GM12865 (cell line): ENCODE measurements at regions not wholly inside any gene's neighbourhood (a gene's known extent, or its start where the extent isn't known, plus 50 kb on each side); places are given as distances from the start of the nearest gene placed in this dataset.

Source experiments
- DNase-seq: peaks from one replicate; pipeline ENCODE4 v3.0.0; 2010; ENCODE audit warnings: low read depth
- H3K4me3 ChIP-seq: 2 replicates; pipeline ENCODE4 v1.5.1; 2011; ENCODE audit warnings: mild to moderate bottlenecking, low read depth, low read length, control low read depth
- TF ChIP-seq, protein P1 (sequence below): IDR thresholded peaks from 2 replicates; pipeline ENCODE4 v1.5.1; 2011; ENCODE audit warnings: low read length, control low read depth, low read depth, inconsistent platforms; ENCODE audit not compliant: insufficient read depth; ENCODE audit errors: missing control alignments

DNA sequence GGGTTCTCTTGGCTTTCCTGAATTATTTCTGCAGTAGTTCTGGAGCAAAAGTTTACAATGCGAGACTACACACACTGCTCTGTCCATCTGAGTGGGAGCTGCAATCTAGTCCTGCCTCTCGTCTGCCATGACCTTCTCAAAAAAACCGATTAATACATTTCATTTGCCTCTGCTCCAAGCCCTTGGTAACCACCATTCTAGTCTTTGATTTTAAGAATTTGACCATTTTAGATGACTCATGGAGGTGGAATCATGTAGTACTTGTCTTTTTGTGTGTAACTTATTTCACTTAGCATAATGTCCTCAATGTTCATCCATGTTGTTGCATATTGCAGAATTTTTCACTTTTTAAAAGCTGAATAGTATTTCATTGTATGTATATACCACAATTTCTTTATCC is 356.9 kb downstream of the SV2B start:
- no peak overlapping the region for H3K4me3 ChIP-seq
- DNase-seq = no peak
- TF ChIP-seq, protein P1, sequence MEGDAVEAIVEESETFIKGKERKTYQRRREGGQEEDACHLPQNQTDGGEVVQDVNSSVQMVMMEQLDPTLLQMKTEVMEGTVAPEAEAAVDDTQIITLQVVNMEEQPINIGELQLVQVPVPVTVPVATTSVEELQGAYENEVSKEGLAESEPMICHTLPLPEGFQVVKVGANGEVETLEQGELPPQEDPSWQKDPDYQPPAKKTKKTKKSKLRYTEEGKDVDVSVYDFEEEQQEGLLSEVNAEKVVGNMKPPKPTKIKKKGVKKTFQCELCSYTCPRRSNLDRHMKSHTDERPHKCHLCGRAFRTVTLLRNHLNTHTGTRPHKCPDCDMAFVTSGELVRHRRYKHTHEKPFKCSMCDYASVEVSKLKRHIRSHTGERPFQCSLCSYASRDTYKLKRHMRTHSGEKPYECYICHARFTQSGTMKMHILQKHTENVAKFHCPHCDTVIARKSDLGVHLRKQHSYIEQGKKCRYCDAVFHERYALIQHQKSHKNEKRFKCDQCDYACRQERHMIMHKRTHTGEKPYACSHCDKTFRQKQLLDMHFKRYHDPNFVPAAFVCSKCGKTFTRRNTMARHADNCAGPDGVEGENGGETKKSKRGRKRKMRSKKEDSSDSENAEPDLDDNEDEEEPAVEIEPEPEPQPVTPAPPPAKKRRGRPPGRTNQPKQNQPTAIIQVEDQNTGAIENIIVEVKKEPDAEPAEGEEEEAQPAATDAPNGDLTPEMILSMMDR = no peak

DNA sequence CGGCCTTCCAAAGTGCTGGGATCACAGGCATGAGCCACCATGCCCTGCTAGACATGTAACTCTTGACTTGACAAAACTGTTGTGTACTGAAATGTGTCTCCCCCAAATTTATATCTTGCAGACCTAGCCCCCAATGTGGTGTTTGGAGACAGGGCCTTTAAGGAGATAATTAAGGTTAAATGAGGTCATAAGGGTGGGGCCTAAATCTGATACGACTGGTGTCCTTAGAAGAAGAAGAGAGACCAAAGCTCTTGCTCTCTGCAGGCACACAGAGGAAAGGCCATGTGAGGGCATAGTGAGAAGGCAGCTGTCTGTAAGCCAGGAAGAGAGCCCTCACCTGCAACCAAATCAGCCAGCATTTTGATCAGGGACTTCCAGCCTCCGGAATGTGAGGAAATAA is 361.3 kb downstream of the SV2B start:
- TF ChIP-seq, protein P1 = no peak
- H3K4me3 ChIP-seq = no peak overlapping the region
- no peak for DNase-seq

DNA sequence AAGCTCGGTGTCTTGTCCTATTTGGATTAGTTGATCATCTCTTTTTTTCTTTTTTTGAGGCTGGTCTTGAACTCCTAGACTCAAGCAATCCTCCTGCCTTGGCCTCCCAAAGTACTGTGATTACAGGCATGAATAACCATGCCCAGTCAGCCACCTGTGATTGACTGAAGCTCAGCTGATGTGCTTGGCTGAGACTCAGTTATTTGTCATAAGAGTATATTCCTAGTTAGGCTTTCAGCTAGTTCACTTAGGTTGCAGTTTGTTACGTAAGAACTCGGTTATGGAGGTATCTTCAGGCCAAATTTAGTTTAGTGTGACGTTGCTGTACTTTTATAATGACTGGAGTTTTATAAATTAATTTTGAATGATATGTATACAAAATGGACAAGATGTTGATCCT is 365.0 kb downstream of the SV2B start:
- TF ChIP-seq, protein P1 = no peak
- H3K4me3 ChIP-seq = no peak overlapping the region
- no peak for DNase-seq

DNA sequence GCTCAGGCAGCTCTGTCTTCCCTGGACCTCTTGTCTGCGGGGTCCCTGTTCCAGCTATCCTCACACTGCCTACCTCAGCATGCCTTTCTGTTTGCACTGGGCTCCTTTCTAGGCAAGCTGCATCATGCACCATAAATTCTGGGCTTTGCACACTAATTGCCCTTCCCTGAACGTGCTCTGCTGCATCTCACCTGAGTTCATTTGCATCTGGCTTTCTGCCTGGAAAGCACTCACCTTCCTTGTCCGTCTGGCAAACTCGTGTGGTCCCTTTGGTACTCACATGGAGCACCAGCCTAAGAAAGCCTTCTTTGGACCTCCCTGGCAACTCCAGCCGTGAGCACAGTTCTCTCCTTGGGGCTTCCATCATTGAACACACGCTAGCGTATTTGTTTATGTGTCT is 365.6 kb downstream of the SV2B start:
- no peak for DNase-seq
- TF ChIP-seq, protein P1 = no peak
- no peak overlapping the region for H3K4me3 ChIP-seq

DNA sequence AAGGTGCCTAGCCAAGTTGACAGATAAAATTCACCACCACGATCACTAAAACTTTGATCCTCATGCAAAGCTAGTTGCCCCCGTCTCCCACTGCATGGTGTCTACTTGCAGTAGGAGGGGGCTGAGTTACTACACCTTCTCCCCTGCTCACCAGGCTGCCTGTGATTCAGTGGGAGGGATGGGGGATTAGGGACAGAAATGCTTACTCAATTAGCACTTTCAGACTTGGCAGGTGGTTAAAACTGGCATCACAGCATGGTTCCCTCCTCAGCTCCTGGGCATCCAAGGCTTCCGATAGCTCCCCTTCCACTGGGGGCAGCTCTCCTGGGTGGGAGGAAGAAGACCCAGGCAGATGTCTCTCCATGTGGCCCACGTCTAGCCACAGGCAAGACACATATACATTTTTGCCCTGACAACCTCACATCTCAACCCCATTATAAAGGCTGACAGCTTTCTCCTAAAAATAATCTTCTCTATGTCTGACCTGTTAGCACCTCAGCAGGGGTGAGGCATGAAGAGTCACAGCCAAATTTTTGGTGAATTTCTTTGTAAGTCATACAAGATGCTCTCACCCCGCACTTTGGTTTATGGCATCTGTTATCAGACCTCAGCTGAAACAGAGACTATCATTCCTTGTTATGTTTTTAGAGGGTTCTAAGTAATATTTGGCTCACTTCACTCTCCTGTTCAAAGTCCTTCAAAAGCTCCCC is 369.0 kb downstream of the SV2B start:
- no peak overlapping the region for H3K4me3 ChIP-seq
- no peak for DNase-seq
- TF ChIP-seq, protein P1 = no peak

DNA sequence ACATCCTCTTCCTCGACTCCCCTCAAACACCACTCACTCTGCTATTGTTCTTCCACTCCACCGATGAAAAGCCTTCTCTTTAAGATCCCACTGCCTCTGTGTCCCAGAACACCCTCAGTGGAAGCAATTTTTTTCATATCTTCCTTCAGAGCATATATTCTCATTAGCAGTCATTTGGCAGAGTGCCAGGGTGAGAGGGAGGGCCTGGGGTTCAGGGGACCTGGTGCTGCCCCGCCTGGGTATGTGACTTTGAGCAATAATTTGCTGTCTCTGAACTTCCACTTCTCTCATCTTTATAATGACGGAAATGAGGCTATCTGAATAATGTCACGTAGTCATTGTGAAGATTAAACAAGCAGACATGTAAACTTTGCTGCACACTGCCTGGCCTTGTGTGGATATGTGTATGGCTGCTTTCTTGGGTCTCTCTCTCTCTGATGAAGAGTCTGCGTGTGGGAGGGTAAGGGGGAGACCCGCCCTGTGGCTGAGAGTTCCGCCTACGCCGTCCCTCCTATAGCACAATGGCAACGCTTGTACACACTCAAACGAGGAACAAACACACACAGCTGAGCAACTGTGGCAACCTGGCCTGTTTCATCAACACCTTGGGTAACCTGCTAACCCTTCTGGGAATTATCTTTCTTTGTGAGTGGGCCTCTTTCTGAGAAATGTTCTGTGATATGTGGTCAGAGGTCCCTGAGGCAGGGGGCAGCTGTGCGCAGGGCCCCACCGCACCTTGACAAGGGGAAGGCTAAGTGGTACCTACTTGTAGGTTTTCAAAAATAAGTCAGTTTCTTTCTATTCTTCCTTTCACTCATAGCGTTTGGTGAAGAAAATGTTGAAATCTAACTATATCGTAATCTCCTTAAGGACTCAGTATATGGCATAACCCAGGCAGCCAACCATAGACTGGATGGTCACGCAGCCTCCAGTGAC is 369.8 kb downstream of the SV2B start:
- DNase-seq = no peak
- H3K4me3 ChIP-seq = no peak overlapping the region
- TF ChIP-seq, protein P1 = no peak
